OCI-LY3 (cell line): ENCODE measurements at regions not wholly inside any gene's neighbourhood (a gene's known extent, or its start where the extent isn't known, plus 50 kb on each side); places are given as distances from the start of the nearest gene placed in this dataset.

Source experiments
- H2AFZ ChIP-seq: fragments of 200-600, 300-600 bp; shearing (Covaris generic); 2 replicates; pipeline ENCODE4 v1.6.0; 2014; ENCODE audit warnings: antibody characterized with exemption, low read depth, low read length
- H3K27ac ChIP-seq: fragments of 200-600, 300-600 bp; sonication (generic); 2 replicates; pipeline ENCODE4 v1.5.1; 2014; ENCODE audit warnings: mild to moderate bottlenecking, low read length, moderate library complexity, mixed read lengths
- H3K27me3 ChIP-seq: fragments of 200-600, 300-600 bp; sonication (generic); 2 replicates; pipeline ENCODE4 v1.6.1; 2014; ENCODE audit warnings: low read depth, low read length, mixed read lengths
- H3K36me3 ChIP-seq: fragments of 200-600, 300-600 bp; sonication (generic); replicated peaks from 2 replicates; pipeline ENCODE3; 2014; ENCODE audit warnings: low read depth, low read length, mixed read lengths
- H3K4me1 ChIP-seq: fragments of 300-600, 200-600 bp; sonication (generic); 2 replicates; pipeline ENCODE4 v1.6.1; 2014; ENCODE audit warnings: low read length, mixed read lengths
- H3K4me2 ChIP-seq: fragments of 200-600, 300-600 bp; sonication (generic); 2 replicates; pipeline ENCODE4 v1.6.1; 2014; ENCODE audit warnings: low read length, mixed read lengths
- H3K4me3 ChIP-seq: fragments of 300-600, 200-600 bp; sonication (generic); 2 replicates; pipeline ENCODE4 v1.5.1; 2014; ENCODE audit warnings: antibody characterized with exemption, mild to moderate bottlenecking, low read length, moderate library complexity
- H3K79me2 ChIP-seq: fragments of 300-600, 200-600 bp; shearing (Covaris generic); 2 replicates; pipeline ENCODE4 v1.6.1; 2014; ENCODE audit warnings: mild to moderate bottlenecking, low read length, mixed read lengths
- H3K9ac ChIP-seq: fragments of 300-600, 200-600 bp; shearing (Covaris generic); 2 replicates; pipeline ENCODE4 v1.6.0; 2014; ENCODE audit warnings: mild to moderate bottlenecking, low read length, moderate library complexity
- H3K9me3 ChIP-seq: fragments of 200-600, 300-600 bp; shearing (Covaris generic); 2 replicates; pipeline ENCODE4 v1.6.1; 2014; ENCODE audit warnings: low read length, mixed read lengths; ENCODE audit not compliant: insufficient read depth
- H4K20me1 ChIP-seq: fragments of 200-600, 300-600 bp; sonication (generic); 2 replicates; pipeline ENCODE4 v1.6.1; 2016; ENCODE audit warnings: low read length, mixed read lengths; ENCODE audit not compliant: insufficient read depth
- EZH2phosphoT487 ChIP-seq: fragments of 200-600 bp; shearing (Covaris generic); IDR thresholded peaks from 2 replicates; pipeline ENCODE4 v1.6.1; 2018; ENCODE audit warnings: antibody characterized with exemption, mixed run types, low read depth
- TF ChIP-seq, protein P1 (sequence below): fragments of 200-600, 300-600 bp; sonication (generic); IDR thresholded peaks from 2 replicates; pipeline ENCODE4 v1.5.1; 2014; ENCODE audit warnings: antibody characterized with exemption, low read length, low read depth

- H3K79me2 ChIP-seq = no peaks in the 10 kb centered on the region
- TF ChIP-seq, protein P1, sequence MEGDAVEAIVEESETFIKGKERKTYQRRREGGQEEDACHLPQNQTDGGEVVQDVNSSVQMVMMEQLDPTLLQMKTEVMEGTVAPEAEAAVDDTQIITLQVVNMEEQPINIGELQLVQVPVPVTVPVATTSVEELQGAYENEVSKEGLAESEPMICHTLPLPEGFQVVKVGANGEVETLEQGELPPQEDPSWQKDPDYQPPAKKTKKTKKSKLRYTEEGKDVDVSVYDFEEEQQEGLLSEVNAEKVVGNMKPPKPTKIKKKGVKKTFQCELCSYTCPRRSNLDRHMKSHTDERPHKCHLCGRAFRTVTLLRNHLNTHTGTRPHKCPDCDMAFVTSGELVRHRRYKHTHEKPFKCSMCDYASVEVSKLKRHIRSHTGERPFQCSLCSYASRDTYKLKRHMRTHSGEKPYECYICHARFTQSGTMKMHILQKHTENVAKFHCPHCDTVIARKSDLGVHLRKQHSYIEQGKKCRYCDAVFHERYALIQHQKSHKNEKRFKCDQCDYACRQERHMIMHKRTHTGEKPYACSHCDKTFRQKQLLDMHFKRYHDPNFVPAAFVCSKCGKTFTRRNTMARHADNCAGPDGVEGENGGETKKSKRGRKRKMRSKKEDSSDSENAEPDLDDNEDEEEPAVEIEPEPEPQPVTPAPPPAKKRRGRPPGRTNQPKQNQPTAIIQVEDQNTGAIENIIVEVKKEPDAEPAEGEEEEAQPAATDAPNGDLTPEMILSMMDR = no peak
- TF ChIP-seq EZH2phosphoT487 = no peak
- no peaks in the 10 kb centered on the region for H4K20me1 ChIP-seq
- no peaks in the 10 kb centered on the region for H3K4me1 ChIP-seq
- 0 out of 2 replicates have a peak, but pooled peaks cover 3% of the 10 kb centered on the region for H3K27me3 ChIP-seq
- no peak overlapping the region for H3K9ac ChIP-seq
- no peaks in the 10 kb centered on the region for H3K9me3 ChIP-seq
- H2AFZ ChIP-seq = no peak overlapping the region
- H3K36me3 ChIP-seq = no peaks in the 10 kb centered on the region
- H3K4me3 ChIP-seq = no peak overlapping the region
- H3K4me2 ChIP-seq = no peak overlapping the region
- H3K27ac ChIP-seq = no peak overlapping the region
Measured at GRCh38 chr3:132847849-132848625, 125.8 kb upstream of the NPHP3 start.

GRCh38 chr3:132843851-132844553, 121.8 kb upstream of the NPHP3 start:
- H3K9me3 ChIP-seq = no peaks in the 10 kb centered on the region

DNA sequence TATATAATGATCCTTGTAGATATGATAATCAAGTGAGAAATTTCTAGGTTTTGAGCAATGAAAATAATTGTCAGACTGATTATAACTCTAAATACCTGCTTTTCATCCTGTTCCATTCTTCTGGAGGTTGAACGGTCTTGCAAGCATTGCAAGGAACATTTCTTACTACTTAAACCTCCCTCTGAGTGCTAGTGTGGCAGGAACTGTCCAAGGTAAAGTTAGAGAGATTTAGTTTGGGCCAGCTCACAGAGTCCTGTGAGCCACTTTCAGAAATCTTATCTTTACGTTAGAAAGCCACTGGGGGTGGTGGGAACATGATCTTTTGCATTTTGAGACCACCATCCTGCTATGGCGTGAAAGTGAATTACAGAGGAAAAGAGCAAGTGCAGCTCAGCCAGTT, 121.1 kb upstream of the NPHP3 start:
- no peaks in the 10 kb centered on the region for H3K36me3 ChIP-seq
- no peak overlapping the region for H2AFZ ChIP-seq
- no peaks in the 10 kb centered on the region for H3K4me1 ChIP-seq
- H3K9me3 ChIP-seq = no peaks in the 10 kb centered on the region
- no peak for TF ChIP-seq EZH2phosphoT487
- TF ChIP-seq, protein P1 = no peak
- no peak overlapping the region for H3K27ac ChIP-seq
- no peaks in the 10 kb centered on the region for H4K20me1 ChIP-seq
- H3K27me3 ChIP-seq = no peaks in the 10 kb centered on the region
- no peaks in the 10 kb centered on the region for H3K79me2 ChIP-seq
- H3K4me2 ChIP-seq = no peak overlapping the region
- no peak overlapping the region for H3K4me3 ChIP-seq
- H3K9ac ChIP-seq = no peak overlapping the region

More at GRCh38 chr3:132843851-132844553, 121.8 kb upstream of the NPHP3 start:
- Histone ChIP-seq H3K4me3 (no peak overlapping the region), H4K20me1 (no peaks in the 10 kb centered on the region), H3K9ac (no peak overlapping the region), H3K4me2 (no peak overlapping the region), H3K27me3 (no peaks in the 10 kb centered on the region), H2AFZ (no peak overlapping the region), H3K27ac (no peak overlapping the region), H3K79me2 (no peaks in the 10 kb centered on the region), H3K36me3 (no peaks in the 10 kb centered on the region), H3K4me1 (no peaks in the 10 kb centered on the region)
- TF ChIP-seq, protein P1 = no peak
- TF ChIP-seq EZH2phosphoT487 = no peak

DNA sequence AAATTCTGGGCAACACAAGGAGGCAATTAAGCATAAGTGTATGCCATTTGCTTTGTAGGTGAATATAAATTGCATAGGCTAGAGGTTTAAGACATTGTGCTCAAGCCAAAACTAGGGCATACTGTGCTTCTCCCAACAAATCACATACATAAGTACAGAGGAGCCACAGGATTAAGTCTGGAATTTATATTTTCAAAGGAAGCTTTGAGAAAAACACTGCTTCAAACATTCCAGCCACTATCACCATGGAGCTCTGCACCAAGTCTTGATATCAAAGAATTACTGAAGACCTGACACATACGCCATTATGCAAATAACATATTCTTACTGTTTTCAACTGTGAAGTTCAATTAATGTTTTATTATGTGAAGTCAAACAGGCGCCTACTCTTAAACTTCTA, 119.4 kb upstream of the NPHP3 start:
- Histone ChIP-seq H2AFZ (no peak overlapping the region), H3K4me3 (no peak overlapping the region), H3K36me3 (no peaks in the 10 kb centered on the region), H3K4me1 (no peaks in the 10 kb centered on the region), H3K27me3 (no peaks in the 10 kb centered on the region), H3K9ac (no peak overlapping the region), H3K79me2 (no peaks in the 10 kb centered on the region), H3K27ac (no peak overlapping the region), H4K20me1 (no peaks in the 10 kb centered on the region), H3K9me3 (no peaks in the 10 kb centered on the region), H3K4me2 (no peak overlapping the region)
- no peak for TF ChIP-seq EZH2phosphoT487
- TF ChIP-seq, protein P1 = no peak
